ENCODE measurements at regions not wholly inside any gene's neighbourhood (a gene's known extent, or its start where the extent isn't known, plus 50 kb on each side); places are given as distances from the start of the nearest gene placed in this dataset.
"Not testable (repeated sequence)": the region's sequence is repeated elsewhere in the genome, so short reads cannot be mapped to it uniquely, and the experiment has no call there.

GRCh38 chr2:163187995-163188655 lies 349.6 kb upstream of the KCNH7 start:
- no peak for DNase-seq (ENCODE audit: low spot score)

- DNase-seq (ENCODE audit: low spot score): no peak
Measured at GRCh38 chr2:163187119-163187518, 348.6 kb upstream of the KCNH7 start.

GRCh38 chr2:163185160-163185559 lies 346.6 kb upstream of the KCNH7 start:
- DNase-seq (ENCODE audit: low spot score): no peak

- DNase-seq (ENCODE audit: low spot score): peak; percentile 30
Measured at GRCh38 chr2:163182764-163183354, 344.3 kb upstream of the KCNH7 start.

GRCh38 chr2:163177592-163177991 lies 339.0 kb upstream of the KCNH7 start:
- DNase-seq (ENCODE audit: low spot score): no peak

GRCh38 chr2:163175294-163175693 lies 336.7 kb upstream of the KCNH7 start:
- no peak for DNase-seq (ENCODE audit: low spot score)

- DNase-seq (ENCODE audit: low spot score): no peak
Measured at GRCh38 chr2:163173591-163173990, 335.0 kb upstream of the KCNH7 start.

GRCh38 chr2:163171786-163172530 lies 333.4 kb upstream of the KCNH7 start:
- DNase-seq (ENCODE audit: low spot score): no peak

GRCh38 chr2:163157891-163158496 lies 319.4 kb upstream of the KCNH7 start:
- peak; percentile 26 for DNase-seq (ENCODE audit: low spot score)

- DNase-seq (ENCODE audit: low spot score): no peak
Measured at GRCh38 chr2:163157411-163157810, 318.8 kb upstream of the KCNH7 start.

GRCh38 chr2:163155925-163156324 lies 317.4 kb upstream of the KCNH7 start:
- no peak for DNase-seq (ENCODE audit: low spot score)

GRCh38 chr2:163155279-163155883 lies 316.8 kb upstream of the KCNH7 start:
- DNase-seq (ENCODE audit: low spot score): peak; percentile 46

GRCh38 chr2:163142618-163143017 lies 304.1 kb upstream of the KCNH7 start:
- DNase-seq (ENCODE audit: low spot score): no peak

GRCh38 chr2:163138947-163139346 lies 300.4 kb upstream of the KCNH7 start:
- DNase-seq (ENCODE audit: low spot score): no peak

- DNase-seq (ENCODE audit: low spot score): no peak
Measured at GRCh38 chr2:163135256-163135655, 296.7 kb upstream of the KCNH7 start.

GRCh38 chr2:163133602-163134001 lies 295.0 kb upstream of the KCNH7 start:
- no peak for DNase-seq (ENCODE audit: low spot score)

GRCh38 chr2:163132850-163133249 lies 294.3 kb upstream of the KCNH7 start:
- DNase-seq (ENCODE audit: low spot score): peak; percentile 35

GRCh38 chr2:163132207-163132606 lies 293.6 kb upstream of the KCNH7 start:
- not testable (repeated sequence) for DNase-seq (ENCODE audit: low spot score)

GRCh38 chr2:163123526-163123925 lies 285.0 kb upstream of the KCNH7 start:
- peak; percentile 13 for DNase-seq (ENCODE audit: low spot score)

- DNase-seq (ENCODE audit: low spot score): no peak
Measured at GRCh38 chr2:163122257-163122656, 283.7 kb upstream of the KCNH7 start.

- no peak for DNase-seq (ENCODE audit: low spot score)
Measured at GRCh38 chr2:163121483-163121882, 282.9 kb upstream of the KCNH7 start.

- no peak for DNase-seq (ENCODE audit: low spot score)
Measured at GRCh38 chr2:163119966-163120365, 281.4 kb upstream of the KCNH7 start.
